HG02981 (cell line): ENCODE measurements at regions not wholly inside any gene's neighbourhood (a gene's known extent, or its start where the extent isn't known, plus 50 kb on each side); places are given as distances from the start of the nearest gene placed in this dataset.
"Not testable (repeated sequence)": the region's sequence is repeated elsewhere in the genome, so short reads cannot be mapped to it uniquely, and the experiment has no call there.

Experiments
- ATAC-seq: cut with Tn5 transposase; IDR thresholded peaks from one replicate; pipeline ENCODE4 v1.9.1; 2021; ENCODE audit warnings: mild to moderate bottlenecking, moderate library complexity; ENCODE audit not compliant: unreplicated experiment

DNA sequence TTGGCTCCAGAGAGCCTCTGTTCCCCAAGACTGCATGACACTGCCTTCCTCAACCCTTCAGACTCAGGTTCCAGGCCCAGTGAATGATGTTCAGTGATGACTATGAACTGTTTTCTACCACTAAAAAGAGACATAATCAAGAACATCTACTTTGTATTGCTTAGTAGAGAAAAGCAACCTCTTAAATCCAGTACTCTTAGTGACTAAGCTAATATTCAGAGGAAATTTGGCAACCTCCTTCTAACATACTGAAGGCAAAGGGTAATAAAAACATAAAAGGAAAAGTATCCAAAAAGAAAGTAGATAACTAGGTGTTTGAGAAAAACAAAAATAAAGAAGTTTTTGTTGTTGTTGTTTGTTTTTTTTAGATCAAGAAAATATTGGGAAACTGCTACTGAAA, 153.3 kb upstream of the RUNX1 start:
- ATAC-seq: no peak

DNA sequence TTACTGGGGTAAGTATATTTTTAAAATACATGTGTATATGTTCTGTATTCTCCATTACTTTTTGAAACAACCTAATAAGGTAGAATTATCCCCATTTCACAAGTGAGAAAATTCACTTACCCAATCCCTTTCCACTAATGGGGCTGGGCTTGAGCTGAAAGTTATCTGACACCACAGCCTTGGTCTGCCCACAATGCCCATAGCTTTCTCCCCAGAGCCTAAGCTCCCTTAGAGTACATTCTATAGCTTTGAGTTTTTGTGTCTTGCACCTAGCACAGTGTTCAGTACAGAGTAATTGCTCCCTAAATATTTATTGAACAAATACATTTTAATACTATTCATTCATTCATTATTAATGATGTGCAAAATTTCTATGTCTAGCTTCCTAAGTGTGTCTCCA, 152.7 kb upstream of the RUNX1 start:
- no peak for ATAC-seq

DNA sequence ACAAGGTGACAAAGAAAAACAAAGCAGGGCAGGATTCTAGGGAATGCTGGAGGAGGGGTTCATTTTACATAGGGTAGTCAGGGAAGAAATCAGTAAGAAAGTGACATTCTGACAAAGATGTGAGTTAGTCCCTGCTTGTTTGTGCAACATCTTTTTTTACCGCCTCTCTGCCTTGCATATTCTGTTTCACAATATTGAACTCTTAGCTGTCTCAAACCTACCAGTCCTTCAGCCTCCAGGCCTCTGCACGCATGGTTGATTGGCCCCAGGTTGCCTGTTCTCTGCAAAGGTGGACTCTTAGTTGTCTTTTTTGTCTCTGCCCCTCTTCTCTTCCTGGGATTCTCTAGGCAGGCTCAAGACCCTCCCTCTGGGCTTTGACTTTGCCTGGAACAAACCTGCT, 152.2 kb upstream of the RUNX1 start:
- ATAC-seq: no peak

DNA sequence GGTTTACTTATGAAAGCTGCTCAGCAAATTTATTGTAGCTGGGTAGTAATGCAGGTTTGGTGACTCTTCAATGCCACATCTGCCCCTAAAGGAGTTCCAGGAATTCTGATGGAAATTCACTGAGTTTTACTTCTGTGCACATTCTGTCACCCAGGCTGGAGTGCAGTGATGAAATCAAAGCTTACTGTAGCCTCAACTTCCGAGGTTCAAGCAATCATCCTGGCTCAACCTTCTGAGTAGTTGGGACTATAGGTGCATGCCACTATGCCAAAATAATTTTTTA, 150.6 kb upstream of the RUNX1 start:
- no peak for ATAC-seq

DNA sequence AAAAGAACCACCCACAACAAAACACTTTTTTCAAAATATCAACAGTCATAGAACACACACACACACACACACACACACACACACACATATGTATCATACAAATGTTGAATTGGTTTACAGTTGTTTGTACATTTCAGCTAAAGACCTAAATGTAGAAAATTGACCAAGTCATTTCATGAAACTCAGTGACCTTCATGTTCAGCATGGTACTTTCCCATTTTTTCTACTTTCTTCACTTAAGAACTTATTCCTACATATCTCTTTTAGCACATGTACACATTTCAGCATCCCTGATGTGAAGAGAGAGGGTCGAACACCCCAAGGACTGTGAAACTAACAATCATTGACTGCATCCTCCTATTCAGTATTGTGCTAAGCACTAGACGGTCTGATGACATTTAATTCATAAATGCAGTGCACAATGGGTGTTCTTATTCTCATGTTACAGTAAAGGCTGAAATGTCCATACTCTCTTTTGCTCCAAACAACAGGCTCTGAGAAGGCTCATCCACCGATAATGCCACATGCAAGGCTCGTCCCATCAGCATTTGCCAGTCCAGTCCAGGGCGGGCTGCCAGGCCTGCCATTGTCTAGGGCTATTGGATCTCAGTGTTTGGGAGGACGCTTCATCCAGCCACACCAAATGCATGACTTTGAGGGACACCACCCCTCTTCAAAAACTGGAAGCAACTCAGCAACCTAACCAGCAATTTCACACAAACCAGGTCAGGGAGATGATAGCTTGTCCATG, 150.1 kb upstream of the RUNX1 start:
- no peak for ATAC-seq

DNA sequence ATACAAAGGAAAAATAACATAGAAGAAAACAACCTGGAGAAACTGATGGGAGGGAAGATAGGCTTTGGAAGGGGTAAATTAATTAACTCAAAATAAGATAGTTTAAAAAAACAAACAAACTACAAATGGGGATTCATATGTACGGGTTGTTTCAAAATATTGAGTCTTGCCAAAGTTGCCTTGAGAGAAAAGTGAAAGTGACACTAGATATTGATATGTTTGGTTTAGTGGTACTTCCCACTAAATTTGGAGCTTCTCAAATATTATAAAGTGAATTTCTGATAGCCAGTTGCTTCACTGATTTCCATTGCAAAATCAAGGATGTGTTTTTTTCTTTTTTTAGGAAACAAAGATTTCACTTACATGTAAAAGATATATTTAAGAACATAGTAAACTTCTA, 149.5 kb upstream of the RUNX1 start:
- ATAC-seq: no peak

DNA sequence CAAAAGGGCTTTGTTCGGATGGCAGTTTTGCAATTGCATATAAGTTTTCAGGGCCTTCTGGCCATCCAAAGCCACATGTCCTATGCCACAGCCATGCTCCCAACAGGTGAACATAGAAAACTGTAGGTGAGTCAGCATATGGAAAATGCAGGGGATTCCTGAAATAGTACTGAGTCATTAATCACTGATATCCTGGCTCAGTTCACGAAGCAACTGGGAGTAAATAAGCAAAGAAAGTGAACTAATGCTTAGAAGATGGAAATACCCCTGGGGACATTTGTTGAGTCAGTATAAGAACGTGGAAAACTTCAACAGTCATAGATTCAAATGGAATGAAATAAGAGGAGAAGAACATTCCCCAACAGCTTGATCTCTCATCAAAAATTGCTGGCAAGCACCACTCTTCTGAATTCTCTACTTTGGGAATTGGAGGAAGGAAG, 148.9 kb upstream of the RUNX1 start:
- ATAC-seq: no peak

DNA sequence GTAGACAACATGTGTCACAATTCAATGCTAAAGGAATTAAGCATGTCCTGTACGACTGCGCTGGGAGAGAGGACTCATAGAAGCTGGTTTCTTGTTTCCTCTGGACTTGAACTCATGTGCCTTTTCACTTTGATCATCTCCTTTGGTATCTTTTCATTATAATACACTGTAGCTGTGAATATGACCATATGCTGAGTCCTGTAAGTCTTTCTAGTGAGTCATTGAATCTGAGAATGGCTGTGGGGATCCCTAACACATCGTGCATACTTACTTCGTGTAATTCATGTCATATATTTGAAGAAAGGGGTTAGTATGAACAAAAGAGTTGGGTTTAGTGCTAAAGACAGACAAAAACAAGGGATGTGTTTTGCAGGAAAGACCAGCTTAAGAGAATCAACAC, 148.1 kb upstream of the RUNX1 start:
- no peak for ATAC-seq

DNA sequence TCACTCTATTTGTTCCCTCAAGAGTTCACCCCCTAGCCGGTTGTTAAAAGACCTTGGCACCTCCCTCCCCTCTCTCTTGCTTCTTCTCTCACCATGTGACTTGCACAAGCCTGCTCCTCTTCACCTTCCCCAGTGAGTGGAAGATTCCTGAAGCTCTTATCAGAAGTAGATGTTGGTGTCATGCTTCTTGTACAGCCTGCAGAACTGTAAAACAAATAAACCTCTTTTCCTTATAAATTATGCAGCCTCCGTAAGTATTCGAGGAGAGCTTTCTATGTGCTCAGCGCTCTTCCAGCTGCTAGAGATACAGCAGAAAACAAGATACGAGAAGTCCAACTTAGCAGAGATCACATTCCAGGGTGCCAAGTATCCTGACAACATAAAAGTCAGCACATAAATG, 147.0 kb upstream of the RUNX1 start:
- ATAC-seq: no peak

DNA sequence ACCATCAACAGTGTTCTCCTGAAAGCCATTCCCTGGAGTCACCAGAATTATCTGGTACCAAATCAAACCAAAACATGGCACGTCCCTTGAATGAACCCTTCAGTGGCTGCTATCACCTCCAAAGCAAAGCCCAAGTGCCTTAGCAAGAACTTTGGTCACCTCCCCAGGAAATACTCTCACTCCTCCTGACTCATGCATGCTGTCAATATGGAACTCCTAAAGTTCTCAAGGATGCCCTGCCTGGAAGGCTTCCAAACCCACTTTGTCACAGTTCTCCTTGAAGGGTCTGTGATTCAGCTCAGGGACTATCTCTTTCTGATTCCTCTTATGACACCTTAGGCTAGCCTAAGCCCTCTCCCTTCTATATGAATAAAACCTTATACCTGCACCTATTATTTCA, 146.1 kb upstream of the RUNX1 start:
- no peak for ATAC-seq

DNA sequence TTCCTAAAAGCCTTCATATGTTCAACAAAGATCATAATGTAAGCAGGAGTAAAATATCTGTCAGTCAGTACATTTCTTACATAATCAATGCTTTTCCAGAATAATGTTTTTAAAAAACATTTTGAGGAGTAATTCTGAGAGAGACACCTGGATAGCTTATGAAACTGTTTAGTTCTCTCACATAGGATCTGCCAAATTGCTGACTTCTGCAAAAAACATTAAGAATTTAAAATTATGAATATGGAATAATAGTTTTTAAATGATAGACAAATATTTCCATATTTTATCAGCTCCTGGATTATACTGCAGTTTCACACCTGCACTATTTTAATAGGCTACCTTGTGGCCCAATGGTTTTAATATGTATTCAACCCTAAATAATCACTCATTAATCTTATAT, 142.7 kb upstream of the RUNX1 start:
- no peak for ATAC-seq

DNA sequence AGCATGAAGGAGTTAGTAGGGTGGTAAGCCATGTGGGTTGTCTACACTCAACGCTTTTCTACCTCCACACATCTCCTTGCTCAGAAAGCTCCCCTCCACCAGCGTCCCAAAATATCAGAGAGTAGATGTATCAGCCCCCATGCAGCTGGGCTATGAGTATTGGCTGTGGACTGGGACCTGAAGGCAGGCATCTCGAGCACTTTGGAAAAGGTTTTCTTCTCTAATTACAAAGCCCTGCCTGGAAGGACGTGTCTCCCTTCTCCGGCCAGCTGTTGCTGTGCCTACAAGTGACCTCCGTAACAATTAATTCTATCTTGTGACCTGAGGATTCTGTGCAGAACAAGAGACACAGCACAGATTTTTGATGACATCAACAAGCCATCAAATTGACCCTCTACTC, 142.0 kb upstream of the RUNX1 start:
- ATAC-seq: no peak

DNA sequence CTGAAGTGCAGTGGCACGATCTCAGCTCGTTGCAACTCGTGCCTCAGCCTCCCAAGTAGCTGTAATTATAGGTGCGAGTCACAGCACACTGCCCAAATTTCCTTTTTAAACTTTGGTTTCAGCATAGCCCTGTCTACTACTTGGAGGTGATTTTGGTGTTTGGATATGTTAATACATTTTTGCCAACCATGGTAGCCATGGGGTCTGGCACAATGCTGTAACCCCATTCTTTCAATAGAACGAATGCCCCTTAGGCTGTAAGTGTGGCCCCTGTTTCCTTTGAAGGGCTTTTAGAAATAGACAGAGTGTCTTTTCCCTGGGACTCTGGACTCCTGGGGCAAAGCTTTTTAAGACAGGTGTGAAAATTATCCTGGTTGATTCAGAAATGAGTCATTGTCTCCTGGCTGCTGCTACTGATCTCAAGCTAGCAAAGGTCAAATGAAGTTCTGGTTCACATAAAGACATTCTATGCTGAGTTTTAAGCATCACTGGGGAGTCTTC, 141.1 kb upstream of the RUNX1 start:
- no peak for ATAC-seq

DNA sequence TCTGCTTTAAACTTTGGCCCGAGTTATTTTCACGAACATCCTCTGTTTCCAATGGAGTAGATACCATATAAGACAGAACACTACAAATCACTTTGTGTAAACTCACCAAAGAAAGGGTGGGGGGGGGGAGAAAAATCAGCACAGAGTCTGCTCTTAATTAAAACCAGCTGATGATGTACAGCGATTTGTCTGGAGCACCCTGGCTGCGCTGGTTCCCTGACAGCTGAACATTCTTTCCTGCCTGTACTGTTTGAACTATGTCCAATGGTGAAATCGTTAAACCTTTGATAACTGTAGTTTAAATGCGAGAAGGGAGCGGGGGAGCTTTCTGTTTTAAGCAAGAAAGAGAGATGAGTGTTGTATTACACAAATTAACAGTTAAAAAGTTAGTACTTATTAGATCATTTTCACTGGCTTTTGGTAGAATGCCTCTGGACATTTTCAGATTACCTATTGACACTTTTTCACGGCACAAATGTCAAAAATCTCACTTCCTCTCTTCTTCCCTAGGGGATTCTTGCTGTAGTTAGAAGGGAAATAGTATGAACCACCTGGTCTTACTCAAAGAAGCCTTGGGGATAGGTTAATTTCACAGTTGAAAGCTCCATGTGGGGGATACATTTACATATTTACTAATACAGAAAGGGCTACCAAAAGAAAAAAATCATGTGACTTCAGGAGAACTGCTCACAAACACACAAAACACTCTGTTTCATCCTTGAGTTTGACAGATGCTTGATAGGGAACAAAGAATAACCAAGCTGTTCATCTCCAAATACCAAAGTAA, 140.2 kb upstream of the RUNX1 start:
- peak; percentile 94 for ATAC-seq

DNA sequence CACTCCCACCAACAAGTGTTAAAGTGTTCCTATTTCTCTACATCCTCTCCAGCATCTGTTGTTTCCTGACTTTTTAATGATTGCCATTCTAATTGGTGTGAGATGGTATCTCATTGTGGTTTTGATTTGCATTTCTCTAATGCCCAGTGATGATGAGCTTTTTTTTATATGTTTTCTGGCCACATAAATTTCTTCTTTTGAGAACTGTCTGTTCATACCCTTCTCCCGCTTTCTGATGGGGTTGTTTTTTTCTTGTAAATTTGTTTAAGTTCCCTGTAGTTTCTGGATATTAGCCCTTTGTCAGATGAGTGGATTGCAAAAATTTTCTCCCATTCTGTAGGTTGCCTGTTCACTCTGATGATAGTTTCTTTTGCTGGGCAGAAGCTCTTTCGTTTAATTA, 134.3 kb upstream of the RUNX1 start:
- not testable (repeated sequence) for ATAC-seq

DNA sequence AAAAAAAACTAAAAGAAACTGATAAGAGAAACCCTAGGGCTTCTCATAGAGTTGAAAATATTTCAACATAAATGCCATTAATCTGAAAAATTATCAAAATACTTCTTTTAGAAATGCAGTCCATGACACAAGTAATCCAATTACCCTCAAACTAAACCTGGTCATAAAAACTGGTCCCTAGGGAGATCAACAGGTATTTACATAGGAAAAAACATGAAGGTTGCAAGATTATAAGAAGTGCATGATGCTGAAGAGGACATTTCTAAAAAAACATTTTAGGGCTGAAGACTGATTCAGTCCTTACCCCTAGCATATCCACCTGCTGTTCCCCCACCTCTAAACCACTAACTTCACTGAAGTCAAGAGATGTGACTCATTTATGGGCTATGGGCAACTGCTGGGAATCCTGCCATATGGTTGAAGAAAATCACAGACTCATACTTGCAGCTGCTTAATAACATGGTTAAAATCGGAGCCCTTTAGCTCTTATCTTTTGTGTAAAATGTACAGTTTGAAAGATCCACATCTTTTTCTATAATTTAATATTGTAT, 131.0 kb upstream of the RUNX1 start:
- ATAC-seq: no peak

DNA sequence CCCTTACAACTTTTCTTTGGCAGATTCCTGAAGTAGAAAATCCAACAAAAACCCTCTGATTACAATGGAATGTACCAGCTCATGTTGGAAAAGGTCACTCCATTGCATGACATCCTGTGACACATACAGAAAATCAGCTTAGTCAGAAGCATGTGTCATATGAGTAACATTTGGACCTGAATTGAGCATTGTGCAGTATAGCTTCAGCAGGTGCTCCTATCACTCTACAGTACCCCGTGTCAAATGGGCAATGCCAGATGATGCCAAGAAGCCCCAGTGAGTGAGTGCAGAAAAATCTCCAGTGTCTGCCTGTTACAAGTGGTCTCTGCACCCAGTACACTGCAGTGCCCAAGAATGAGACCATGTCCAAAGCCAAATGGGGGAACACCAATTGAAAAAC, 129.7 kb upstream of the RUNX1 start:
- no peak for ATAC-seq

DNA sequence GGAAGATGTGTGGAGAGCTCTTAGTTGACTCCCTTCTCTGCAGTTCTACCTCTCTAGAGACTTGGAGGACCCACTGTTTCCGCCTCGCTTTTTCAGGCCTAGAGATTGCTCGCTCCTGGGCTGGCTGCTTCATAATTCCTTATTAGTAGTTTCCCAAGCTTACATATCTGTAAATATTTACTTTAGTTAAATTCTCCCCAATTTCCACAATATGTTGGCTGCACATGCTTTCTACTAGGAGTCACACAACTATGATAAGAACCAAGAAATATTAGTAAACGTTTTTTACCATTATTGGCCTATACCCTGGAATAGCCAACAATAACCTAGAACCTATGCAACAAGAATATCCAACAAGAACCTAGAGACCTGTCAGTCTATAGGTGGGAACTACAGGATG, 129.0 kb upstream of the RUNX1 start:
- ATAC-seq: no peak

DNA sequence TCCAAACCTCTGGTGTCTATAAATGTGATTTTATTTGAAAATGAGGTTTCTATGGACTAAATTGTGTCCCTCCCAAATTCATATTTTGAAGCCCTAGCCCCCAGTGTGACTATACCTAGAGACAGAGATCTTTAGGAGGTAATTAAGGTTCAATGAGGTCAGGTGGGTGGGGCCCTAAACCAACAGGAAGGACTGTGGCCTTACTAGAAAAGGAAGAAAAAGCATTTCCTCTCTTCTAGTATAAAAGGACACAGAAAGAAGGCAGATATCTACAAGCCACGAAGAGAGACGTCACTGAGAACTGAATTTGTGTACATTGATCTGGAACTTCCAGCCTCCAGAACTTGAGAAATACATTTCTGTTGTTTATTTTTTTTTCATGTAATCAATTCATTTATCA, 123.1 kb upstream of the RUNX1 start:
- ATAC-seq: no peak

DNA sequence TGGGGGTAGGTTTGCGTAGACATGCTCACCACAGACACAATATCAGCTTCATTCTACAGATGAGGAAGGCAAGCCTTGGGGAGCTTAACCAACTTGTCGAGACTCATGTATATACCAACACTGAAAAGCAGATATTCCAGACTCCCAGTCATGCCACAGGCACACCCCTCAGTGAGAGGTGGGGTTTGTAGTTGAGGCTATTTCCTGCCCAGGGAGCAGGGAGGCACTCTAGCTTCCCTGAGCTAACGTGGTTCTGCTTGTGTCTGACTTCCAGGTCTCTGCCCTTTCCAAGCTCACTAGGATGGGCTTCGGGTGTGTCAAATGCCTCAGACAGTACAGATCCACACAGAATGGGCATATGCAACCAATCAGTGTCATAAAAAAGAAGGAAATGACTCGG, 122.3 kb upstream of the RUNX1 start:
- ATAC-seq: no peak

DNA sequence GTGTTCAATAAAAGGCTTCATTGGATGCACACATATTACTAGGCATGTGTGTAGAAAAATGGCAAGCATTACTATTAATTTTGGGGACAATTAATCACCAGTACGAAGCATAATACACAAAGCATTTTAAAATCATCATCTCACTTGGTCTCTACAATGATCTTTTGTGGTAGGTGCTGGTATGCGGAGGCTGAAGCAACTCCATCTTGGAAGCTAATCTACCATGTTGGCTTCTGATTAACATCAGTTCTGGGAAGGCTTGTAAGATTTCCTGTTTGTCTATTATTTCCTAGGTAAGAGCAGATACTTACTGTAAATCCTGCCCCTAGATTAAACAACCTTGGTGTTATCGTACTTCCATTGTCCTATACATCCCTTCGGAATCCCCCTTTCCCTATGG, 121.7 kb upstream of the RUNX1 start:
- ATAC-seq: no peak

DNA sequence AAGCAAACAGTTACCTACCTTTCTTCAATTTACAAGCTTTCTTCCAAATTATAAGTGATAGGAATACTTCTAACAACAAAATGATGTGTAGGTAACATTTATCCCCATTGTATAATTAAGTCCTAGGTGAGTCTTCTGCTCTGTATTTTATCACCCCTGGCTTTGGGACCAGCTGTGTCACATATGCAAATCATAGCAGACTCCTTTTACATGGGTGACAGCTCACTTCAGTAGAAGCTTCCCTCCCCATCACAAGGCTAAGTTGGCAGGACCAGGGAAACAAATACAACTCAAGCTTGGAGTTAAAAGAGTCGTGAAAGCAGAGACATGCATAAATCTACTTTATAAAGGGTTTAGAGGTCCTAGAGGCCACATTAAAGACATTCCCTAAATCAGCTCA, 121.1 kb upstream of the RUNX1 start:
- ATAC-seq: no peak
